Mucosa of rectum (tissue), 2 donors: ENCODE measurements at regions not wholly inside any gene's neighbourhood (a gene's known extent, or its start where the extent isn't known, plus 50 kb on each side); places are given as distances from the start of the nearest gene placed in this dataset.

Source experiments
- H3K27ac ChIP-seq, 2 donors: one replicate each; pipeline ENCODE4 v1.7.0; 2013; ENCODE audit warnings: inconsistent platforms in 2 of 2, low read depth in 2 of 2, low read length in 2 of 2
- H3K27me3 ChIP-seq, 2 donors: one replicate each; pipeline ENCODE4 v1.7.0; 2013; ENCODE audit warnings: low read length in 2 of 2; ENCODE audit not compliant: control insufficient read depth in 2 of 2, insufficient read depth in 2 of 2
- H3K36me3 ChIP-seq, 2 donors: one replicate each; pipeline ENCODE4 v1.7.0; 2013; ENCODE audit warnings: low read length in 2 of 2; ENCODE audit not compliant: control insufficient read depth in 2 of 2, insufficient read depth in 2 of 2
- H3K4me1 ChIP-seq, 2 donors: one replicate each; pipeline ENCODE4 v1.7.0; 2013; ENCODE audit warnings: low read length in 2 of 2, mild to moderate bottlenecking in 1 of 2; ENCODE audit not compliant: control insufficient read depth in 2 of 2, insufficient read depth in 2 of 2
- H3K4me3 ChIP-seq, 2 donors: one replicate each; pipeline ENCODE4 v1.7.0; 2013; ENCODE audit warnings: low read length in 2 of 2
- H3K9ac ChIP-seq, 2 donors: one replicate each; pipeline ENCODE4 v1.7.0; 2013; ENCODE audit warnings: low read length in 2 of 2, low read depth in 1 of 2, mild to moderate bottlenecking in 1 of 2
- H3K9me3 ChIP-seq, 2 donors: one replicate each; pipeline ENCODE4 v1.7.0; 2013; ENCODE audit warnings: low read length in 2 of 2; ENCODE audit not compliant: control insufficient read depth in 2 of 2
- donor health status: healthy.
- donor health status: Normal muscosa, but diverticular disease.

- H3K36me3 ChIP-seq = no peaks in the 10 kb centered on the region
- no peaks in the 10 kb centered on the region for H3K27me3 ChIP-seq
- H3K4me1 ChIP-seq = no peaks in the 10 kb centered on the region
- no peak overlapping the region for H3K9ac ChIP-seq
- no peak overlapping the region for H3K27ac ChIP-seq
- no peak overlapping the region for H3K4me3 ChIP-seq
- no peaks in the 10 kb centered on the region for H3K9me3 ChIP-seq
Measured at GRCh38 chr5:161134956-161135355, 282.9 kb upstream of the ATP10B start.

GRCh38 chr5:161134083-161134482 lies 282.1 kb upstream of the ATP10B start:
- H3K36me3 ChIP-seq = no peaks in the 10 kb centered on the region
- no peaks in the 10 kb centered on the region for H3K4me1 ChIP-seq
- H3K4me3 ChIP-seq = no peak overlapping the region
- no peak overlapping the region for H3K27ac ChIP-seq
- H3K9ac ChIP-seq = no peak overlapping the region
- H3K9me3 ChIP-seq = no peaks in the 10 kb centered on the region
- H3K27me3 ChIP-seq = no peaks in the 10 kb centered on the region

GRCh38 chr5:161115941-161116340 lies 263.9 kb upstream of the ATP10B start:
- Histone ChIP-seq H3K36me3 (no peaks in the 10 kb centered on the region), H3K4me3 (no peak overlapping the region), H3K27me3 (no peaks in the 10 kb centered on the region), H3K27ac (no peak overlapping the region), H3K9ac (no peak overlapping the region), H3K9me3 (no peaks in the 10 kb centered on the region), H3K4me1 (no peaks in the 10 kb centered on the region)

- Histone ChIP-seq H3K9ac (no peak overlapping the region), H3K36me3 (no peaks in the 10 kb centered on the region), H3K27me3 (no peaks in the 10 kb centered on the region), H3K4me1 (no peaks in the 10 kb centered on the region), H3K27ac (no peak overlapping the region), H3K4me3 (no peak overlapping the region), H3K9me3 (no peaks in the 10 kb centered on the region)
Measured at GRCh38 chr5:161112371-161112770, 260.4 kb upstream of the ATP10B start.

- H3K36me3 ChIP-seq = no peaks in the 10 kb centered on the region
- no peaks in the 10 kb centered on the region for H3K27me3 ChIP-seq
- H3K9me3 ChIP-seq = no peaks in the 10 kb centered on the region
- no peak overlapping the region for H3K4me3 ChIP-seq
- H3K4me1 ChIP-seq = no peaks in the 10 kb centered on the region
- H3K9ac ChIP-seq = no peak overlapping the region
- no peak overlapping the region for H3K27ac ChIP-seq
Measured at GRCh38 chr5:161105525-161105924, 253.5 kb upstream of the ATP10B start.

GRCh38 chr5:161098516-161098915 lies 246.5 kb upstream of the ATP10B start:
- no peaks in the 10 kb centered on the region for H3K9me3 ChIP-seq
- no peaks in the 10 kb centered on the region for H3K36me3 ChIP-seq
- no peaks in the 10 kb centered on the region for H3K4me1 ChIP-seq
- no peak overlapping the region for H3K4me3 ChIP-seq
- H3K9ac ChIP-seq = no peak overlapping the region
- H3K27ac ChIP-seq = no peak overlapping the region
- H3K27me3 ChIP-seq = no peaks in the 10 kb centered on the region

- H3K4me3 ChIP-seq = no peak overlapping the region
Measured at GRCh38 chr5:161096581-161096980, 244.6 kb upstream of the ATP10B start.

GRCh38 chr5:161095953-161096352 lies 243.9 kb upstream of the ATP10B start:
- no peaks in the 10 kb centered on the region for H3K27me3 ChIP-seq
- H3K9me3 ChIP-seq = no peaks in the 10 kb centered on the region
- no peak overlapping the region for H3K4me3 ChIP-seq
- no peak overlapping the region for H3K9ac ChIP-seq
- no peaks in the 10 kb centered on the region for H3K4me1 ChIP-seq
- no peaks in the 10 kb centered on the region for H3K36me3 ChIP-seq
- H3K27ac ChIP-seq = no peak overlapping the region

More at GRCh38 chr5:161096581-161096980, 244.6 kb upstream of the ATP10B start:
- Histone ChIP-seq H3K27ac (no peak overlapping the region), H3K9me3 (no peaks in the 10 kb centered on the region), H3K4me1 (no peaks in the 10 kb centered on the region), H3K9ac (no peak overlapping the region), H3K36me3 (no peaks in the 10 kb centered on the region), H3K27me3 (no peaks in the 10 kb centered on the region)

- Histone ChIP-seq H3K27me3 (no peaks in the 10 kb centered on the region), H3K9me3 (no peaks in the 10 kb centered on the region), H3K4me1 (no peaks in the 10 kb centered on the region), H3K9ac (no peak overlapping the region), H3K4me3 (no peak overlapping the region), H3K27ac (no peak overlapping the region), H3K36me3 (no peaks in the 10 kb centered on the region)
Measured at GRCh38 chr5:161094411-161094810, 242.4 kb upstream of the ATP10B start.

GRCh38 chr5:161093100-161093499 lies 241.1 kb upstream of the ATP10B start:
- no peaks in the 10 kb centered on the region for H3K36me3 ChIP-seq
- no peak overlapping the region for H3K9ac ChIP-seq
- H3K4me3 ChIP-seq = no peak overlapping the region
- H3K27ac ChIP-seq = no peak overlapping the region
- no peaks in the 10 kb centered on the region for H3K4me1 ChIP-seq
- H3K9me3 ChIP-seq = no peaks in the 10 kb centered on the region
- H3K27me3 ChIP-seq = no peaks in the 10 kb centered on the region

GRCh38 chr5:161089569-161089968 lies 237.6 kb upstream of the ATP10B start:
- Histone ChIP-seq H3K27me3 (no peaks in the 10 kb centered on the region), H3K27ac (no peak overlapping the region), H3K4me3 (no peak overlapping the region), H3K4me1 (no peaks in the 10 kb centered on the region), H3K9ac (no peak overlapping the region), H3K9me3 (no peaks in the 10 kb centered on the region), H3K36me3 (no peaks in the 10 kb centered on the region)
